ENCODE measurements at regions not wholly inside any gene's neighbourhood (a gene's known extent, or its start where the extent isn't known, plus 50 kb on each side); places are given as distances from the start of the nearest gene placed in this dataset.

GRCh38 chr2:238698451-238699306 lies 149.2 kb upstream of the TWIST2 start:
- Mint-ChIP-seq H3K4me1 (no peaks in the 10 kb centered on the region), H3K27me3 (no peaks in the 10 kb centered on the region), H3K4me3 (no peak overlapping the region), H3K9me3 (ENCODE audit: insufficient read depth) (no peaks in the 10 kb centered on the region), H3K27ac (no peak overlapping the region)
- Histone ChIP-seq H3K9me3 (ENCODE audit: control extremely low read depth in 1 of 3, control insufficient read depth in 2 of 3, insufficient read depth in 1 of 3, low read length in 2 of 3) (no peaks in the 10 kb centered on the region), H2AFZ (ENCODE audit: insufficient read depth, low read depth, low read length, poor library complexity, severe bottlenecking) (no peak overlapping the region), H3K36me3 (replicated peaks in 1 of 2; ENCODE audit: control extremely low read depth in 1 of 2, control insufficient read depth in 1 of 2, extremely low read depth in 1 of 2, insufficient read depth in 2 of 2, low read length in 1 of 2) (no peaks in the 10 kb centered on the region), H3K27me3 (replicated peaks in 1 of 4; ENCODE audit: control extremely low read depth in 1 of 4, control insufficient read depth in 3 of 4, insufficient read depth in 4 of 4, low read length in 3 of 4) (no peaks in the 10 kb centered on the region), H3K4me3 (ENCODE audit: control extremely low read depth in 1 of 5, extremely low read depth in 1 of 5, insufficient read depth in 1 of 5, low read depth in 2 of 5, low read length in 4 of 5) (no peak overlapping the region), H4K20me1 (ENCODE audit: control insufficient read depth, insufficient read depth, low read length, poor library complexity, severe bottlenecking) (no peaks in the 10 kb centered on the region), H3K79me2 (ENCODE audit: control insufficient read depth, insufficient read depth, low read length) (no peaks in the 10 kb centered on the region), H3K27ac (ENCODE audit: low read length in 2 of 2) (no peak overlapping the region), H3K4me2 (replicated peaks; ENCODE audit: low read depth, low read length, poor library complexity, severe bottlenecking) (no peak overlapping the region), H3K4me1 (ENCODE audit: control insufficient read depth in 2 of 2, insufficient read depth in 2 of 2, low read length in 2 of 2) (no peaks in the 10 kb centered on the region), H3K9ac (ENCODE audit: low read length) (no peak overlapping the region)
- CTCF ChIA-PET, result interaction anchor here (0.8 kb wide), 1 partner anchor 9 kb away, joined by 3 read pairs; no protein-coding TSS in a partner anchor
- POLR2A ChIA-PET, result no interaction called here
- 90% methylated on average over 20 of the region's 20 CpGs for WGBS (ENCODE audit: insufficient coverage)
- intact Hi-C loops (cut with micrococcal nuclease), result no loop called here
- DNase-seq (no peak), ATAC-seq (ENCODE audit: low read depth) (no peak)
- no peak for TF ChIP-seq CTCF (IDR thresholded peaks at IDR 0.05)
- no peak for TF ChIP-seq EZH2 (IDR thresholded peaks at IDR 0.05; ENCODE audit: borderline replicate concordance, insufficient read depth, low read depth, low read length, poor library complexity, severe bottlenecking)

- no peaks in the 10 kb centered on the region for H3K27me3 Mint-ChIP-seq
- ChIA-PET POLR2A (no interaction called here), CTCF (no interaction called here)
- H2AFZ ChIP-seq (ENCODE audit: insufficient read depth, low read depth, low read length, poor library complexity, severe bottlenecking), result no peak overlapping the region
- H3K4me3 ChIP-seq (ENCODE audit: control extremely low read depth in 1 of 5, extremely low read depth in 1 of 5, insufficient read depth in 1 of 5, low read depth in 2 of 5, low read length in 4 of 5), result no peak overlapping the region
- DNase-seq (no peak), ATAC-seq (ENCODE audit: low read depth) (no peak)
- H3K27ac ChIP-seq (ENCODE audit: low read length in 2 of 2), result no peak overlapping the region
- H3K36me3 ChIP-seq (replicated peaks in 1 of 2; ENCODE audit: control extremely low read depth in 1 of 2, control insufficient read depth in 1 of 2, extremely low read depth in 1 of 2, insufficient read depth in 2 of 2, low read length in 1 of 2), result no peaks in the 10 kb centered on the region
- no peak overlapping the region for H3K9ac ChIP-seq (ENCODE audit: low read length)
- H3K4me3 Mint-ChIP-seq, result no peak overlapping the region
- no peak overlapping the region for H3K4me2 ChIP-seq (replicated peaks; ENCODE audit: low read depth, low read length, poor library complexity, severe bottlenecking)
- intact Hi-C loops (cut with micrococcal nuclease), result no loop called here
- TF ChIP-seq EZH2 (IDR thresholded peaks at IDR 0.05; ENCODE audit: borderline replicate concordance, insufficient read depth, low read depth, low read length, poor library complexity, severe bottlenecking) (no peak), CTCF (IDR thresholded peaks at IDR 0.05) (no peak)
- H3K27me3 ChIP-seq (replicated peaks in 1 of 4; ENCODE audit: control extremely low read depth in 1 of 4, control insufficient read depth in 3 of 4, insufficient read depth in 4 of 4, low read length in 3 of 4), result no peaks in the 10 kb centered on the region
- H3K4me1 ChIP-seq (ENCODE audit: control insufficient read depth in 2 of 2, insufficient read depth in 2 of 2, low read length in 2 of 2), result no peaks in the 10 kb centered on the region
- 85% methylated on average over 4 of the region's 13 CpGs for WGBS (ENCODE audit: insufficient coverage)
- no peaks in the 10 kb centered on the region for H4K20me1 ChIP-seq (ENCODE audit: control insufficient read depth, insufficient read depth, low read length, poor library complexity, severe bottlenecking)
- H3K79me2 ChIP-seq (ENCODE audit: control insufficient read depth, insufficient read depth, low read length), result no peaks in the 10 kb centered on the region
- H3K4me1 Mint-ChIP-seq, result no peaks in the 10 kb centered on the region
- no peaks in the 10 kb centered on the region for H3K9me3 ChIP-seq (ENCODE audit: control extremely low read depth in 1 of 3, control insufficient read depth in 2 of 3, insufficient read depth in 1 of 3, low read length in 2 of 3)
- H3K27ac Mint-ChIP-seq, result no peak overlapping the region
- no peaks in the 10 kb centered on the region for H3K9me3 Mint-ChIP-seq (ENCODE audit: insufficient read depth)
Measured at GRCh38 chr2:238699307-238700116, 148.4 kb upstream of the TWIST2 start.

Data from B cell (primary cell).